ENCODE measurements at regions not wholly inside any gene's neighbourhood (a gene's known extent, or its start where the extent isn't known, plus 50 kb on each side); places are given as distances from the start of the nearest gene placed in this dataset.
A peak's percentile ranks its signal among the peaks of the same experiment; 100 is the strongest.

- no peak overlapping the region for H3K4me3 ChIP-seq
- no peaks in the 10 kb centered on the region for H3K36me3 ChIP-seq
- H3K27ac ChIP-seq, result no peak overlapping the region
- H3K4me1 ChIP-seq (ENCODE audit: low read depth), result peaks cover 10% of the 10 kb centered on the region
- H3K9me3 ChIP-seq (ENCODE audit: low read depth), result no peaks in the 10 kb centered on the region
- DNase-seq (ENCODE audit: low read depth in 1 of 2, low spot score in 1 of 2), result peak; percentile 3 to 34
- no peaks in the 10 kb centered on the region for H3K27me3 ChIP-seq
- no peak for TF ChIP-seq CTCF (IDR thresholded peaks at IDR 0.05; ENCODE audit: low read depth, low read length)
Measured at GRCh38 chr13:103351035-103351828, 285.0 kb upstream of the SLC10A2 start.

- Histone ChIP-seq H3K27ac (no peak overlapping the region), H3K4me1 (ENCODE audit: low read depth) (peaks cover 10% of the 10 kb centered on the region), H3K4me3 (no peak overlapping the region), H3K27me3 (no peaks in the 10 kb centered on the region), H3K9me3 (ENCODE audit: low read depth) (no peaks in the 10 kb centered on the region), H3K36me3 (no peaks in the 10 kb centered on the region)
- TF ChIP-seq CTCF (IDR thresholded peaks at IDR 0.05; ENCODE audit: low read depth, low read length), result no peak
- DNase-seq (ENCODE audit: low read depth in 1 of 2, low spot score in 1 of 2), result no peak
Measured at GRCh38 chr13:103350147-103350546, 283.9 kb upstream of the SLC10A2 start.

GRCh38 chr13:103349211-103349980, 283.2 kb upstream of the SLC10A2 start:
- peaks cover 10% of the 10 kb centered on the region for H3K4me1 ChIP-seq (ENCODE audit: low read depth)
- H3K27ac ChIP-seq, result no peak overlapping the region
- no peaks in the 10 kb centered on the region for H3K27me3 ChIP-seq
- no peaks in the 10 kb centered on the region for H3K9me3 ChIP-seq (ENCODE audit: low read depth)
- no peak for TF ChIP-seq CTCF (IDR thresholded peaks at IDR 0.05; ENCODE audit: low read depth, low read length)
- H3K36me3 ChIP-seq, result no peaks in the 10 kb centered on the region
- H3K4me3 ChIP-seq, result no peak overlapping the region
- DNase-seq (ENCODE audit: low read depth in 1 of 2, low spot score in 1 of 2), result peak in 1 of 2 donors; percentile 72

DNA sequence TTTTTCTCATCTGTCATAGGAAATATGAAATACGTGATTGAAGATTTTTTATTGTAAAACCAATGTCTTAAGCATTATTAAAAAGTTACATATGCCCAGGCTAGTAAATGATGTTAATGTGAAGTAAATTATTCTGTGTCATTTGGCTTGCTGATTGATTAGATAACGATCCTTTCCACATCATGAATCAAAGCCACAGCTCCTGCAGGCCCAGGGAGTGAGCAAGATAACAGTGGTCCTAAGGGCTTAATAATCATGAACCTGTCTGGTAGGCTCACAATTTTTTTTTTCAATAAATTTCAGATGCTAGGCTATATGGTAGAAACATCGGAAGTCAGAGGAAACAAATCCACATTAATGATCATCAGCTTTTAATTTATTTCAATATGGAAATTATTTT, 269.0 kb upstream of the SLC10A2 start:
- no peaks in the 10 kb centered on the region for H3K9me3 ChIP-seq (ENCODE audit: low read depth)
- H3K4me1 ChIP-seq (ENCODE audit: low read depth), result no peaks in the 10 kb centered on the region
- no peaks in the 10 kb centered on the region for H3K27me3 ChIP-seq
- DNase-seq (ENCODE audit: low read depth in 1 of 2, low spot score in 1 of 2), result no peak
- no peak overlapping the region for H3K4me3 ChIP-seq
- no peak overlapping the region for H3K27ac ChIP-seq
- TF ChIP-seq CTCF (IDR thresholded peaks at IDR 0.05; ENCODE audit: low read depth, low read length), result no peak
- no peaks in the 10 kb centered on the region for H3K36me3 ChIP-seq

GRCh38 chr13:103331924-103332323, 265.7 kb upstream of the SLC10A2 start:
- Histone ChIP-seq H3K4me1 (ENCODE audit: low read depth) (no peaks in the 10 kb centered on the region), H3K27me3 (no peaks in the 10 kb centered on the region), H3K9me3 (ENCODE audit: low read depth) (no peaks in the 10 kb centered on the region), H3K4me3 (no peak overlapping the region), H3K27ac (no peak overlapping the region), H3K36me3 (no peaks in the 10 kb centered on the region)
- DNase-seq (ENCODE audit: low read depth in 1 of 2, low spot score in 1 of 2), result no peak
- no peak for TF ChIP-seq CTCF (IDR thresholded peaks at IDR 0.05; ENCODE audit: low read depth, low read length)

All from cardiac muscle cell (in vitro differentiated cells and primary cell).